Bronchial epithelial cell (primary cell): ENCODE measurements at regions not wholly inside any gene's neighbourhood (a gene's known extent, or its start where the extent isn't known, plus 50 kb on each side); places are given as distances from the start of the nearest gene placed in this dataset.
A peak's percentile ranks its signal among the peaks of the same experiment; 100 is the strongest.

ENCODE experiments used
- DNase-seq: peaks from one replicate; pipeline ENCODE4 v3.0.0-alpha.2; 2010; ENCODE audit warnings: low read depth
- FAIRE-seq: peaks from 2 replicates; lab custom pipeline; 2011; peaks lifted over from hg19 to GRCh38; lab: Jason Lieb, UNC
- H3K27me3 ChIP-seq: 2 replicates; pipeline ENCODE4 v1.5.1; 2011; ENCODE audit warnings: low read length; ENCODE audit not compliant: control insufficient read depth, insufficient read depth
- H3K36me3 ChIP-seq: 2 replicates; pipeline ENCODE4 v1.5.1; 2011; ENCODE audit warnings: low read length; ENCODE audit not compliant: control insufficient read depth, insufficient read depth
- H3K4me3 ChIP-seq: 2 replicates; pipeline ENCODE4 v1.5.1; 2011; ENCODE audit warnings: mild to moderate bottlenecking, low read depth, low read length, control low read depth
- TF ChIP-seq, protein P1 (sequence below): IDR thresholded peaks from 2 replicates; pipeline ENCODE4 v1.5.1; 2011; ENCODE audit warnings: mild to moderate bottlenecking, moderate library complexity, low read length, control low read depth, inconsistent platforms; ENCODE audit not compliant: insufficient read depth, severe bottlenecking

DNA sequence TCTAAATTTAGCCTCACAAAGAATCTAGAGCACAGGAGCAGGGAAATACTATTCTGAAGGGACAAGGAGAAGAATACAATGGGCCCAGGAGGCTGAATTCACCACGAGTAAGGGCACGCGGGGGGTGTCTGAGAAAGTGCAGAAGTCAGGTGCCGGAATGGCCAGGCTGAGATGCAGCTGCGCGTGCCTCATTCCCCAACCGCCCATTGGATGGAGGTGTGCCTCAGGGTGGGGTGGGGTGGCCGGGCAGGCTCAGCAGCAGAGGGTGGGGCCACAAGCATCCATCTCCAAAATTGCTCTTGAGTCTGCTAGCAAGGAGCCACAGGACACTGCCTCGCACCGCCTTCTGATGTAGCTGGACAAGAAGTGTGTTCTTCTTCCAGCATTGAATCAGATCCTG, 387.0 kb downstream of the SHANK2 start:
- H3K36me3 ChIP-seq: no peaks in the 10 kb centered on the region
- no peak for DNase-seq
- H3K27me3 ChIP-seq: no peaks in the 10 kb centered on the region
- no peak for FAIRE-seq
- H3K4me3 ChIP-seq: no peak overlapping the region
- TF ChIP-seq, protein P1, sequence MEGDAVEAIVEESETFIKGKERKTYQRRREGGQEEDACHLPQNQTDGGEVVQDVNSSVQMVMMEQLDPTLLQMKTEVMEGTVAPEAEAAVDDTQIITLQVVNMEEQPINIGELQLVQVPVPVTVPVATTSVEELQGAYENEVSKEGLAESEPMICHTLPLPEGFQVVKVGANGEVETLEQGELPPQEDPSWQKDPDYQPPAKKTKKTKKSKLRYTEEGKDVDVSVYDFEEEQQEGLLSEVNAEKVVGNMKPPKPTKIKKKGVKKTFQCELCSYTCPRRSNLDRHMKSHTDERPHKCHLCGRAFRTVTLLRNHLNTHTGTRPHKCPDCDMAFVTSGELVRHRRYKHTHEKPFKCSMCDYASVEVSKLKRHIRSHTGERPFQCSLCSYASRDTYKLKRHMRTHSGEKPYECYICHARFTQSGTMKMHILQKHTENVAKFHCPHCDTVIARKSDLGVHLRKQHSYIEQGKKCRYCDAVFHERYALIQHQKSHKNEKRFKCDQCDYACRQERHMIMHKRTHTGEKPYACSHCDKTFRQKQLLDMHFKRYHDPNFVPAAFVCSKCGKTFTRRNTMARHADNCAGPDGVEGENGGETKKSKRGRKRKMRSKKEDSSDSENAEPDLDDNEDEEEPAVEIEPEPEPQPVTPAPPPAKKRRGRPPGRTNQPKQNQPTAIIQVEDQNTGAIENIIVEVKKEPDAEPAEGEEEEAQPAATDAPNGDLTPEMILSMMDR: no peak

DNA sequence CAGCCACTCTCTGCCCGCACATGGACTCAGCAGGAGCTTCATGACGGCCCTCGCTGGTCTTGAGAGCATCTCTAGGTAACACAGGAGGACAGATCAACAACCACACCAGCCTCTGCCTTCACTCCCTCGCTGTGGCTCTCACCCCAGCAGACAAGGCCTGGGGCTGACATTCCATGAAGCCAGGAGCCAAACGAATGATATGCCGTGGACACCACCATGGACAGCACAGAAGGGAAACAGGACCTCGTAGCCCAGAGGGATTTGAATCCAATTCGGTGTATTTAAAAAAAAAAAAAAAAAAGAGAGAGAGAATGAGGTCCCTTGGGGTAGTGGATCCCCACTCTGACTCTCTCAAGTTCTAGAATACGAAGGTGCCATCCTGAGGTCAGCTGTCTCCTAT, 385.5 kb downstream of the SHANK2 start:
- no peak overlapping the region for H3K4me3 ChIP-seq
- no peak for DNase-seq
- FAIRE-seq: no peak
- no peaks in the 10 kb centered on the region for H3K36me3 ChIP-seq
- TF ChIP-seq, protein P1: no peak
- no peaks in the 10 kb centered on the region for H3K27me3 ChIP-seq

DNA sequence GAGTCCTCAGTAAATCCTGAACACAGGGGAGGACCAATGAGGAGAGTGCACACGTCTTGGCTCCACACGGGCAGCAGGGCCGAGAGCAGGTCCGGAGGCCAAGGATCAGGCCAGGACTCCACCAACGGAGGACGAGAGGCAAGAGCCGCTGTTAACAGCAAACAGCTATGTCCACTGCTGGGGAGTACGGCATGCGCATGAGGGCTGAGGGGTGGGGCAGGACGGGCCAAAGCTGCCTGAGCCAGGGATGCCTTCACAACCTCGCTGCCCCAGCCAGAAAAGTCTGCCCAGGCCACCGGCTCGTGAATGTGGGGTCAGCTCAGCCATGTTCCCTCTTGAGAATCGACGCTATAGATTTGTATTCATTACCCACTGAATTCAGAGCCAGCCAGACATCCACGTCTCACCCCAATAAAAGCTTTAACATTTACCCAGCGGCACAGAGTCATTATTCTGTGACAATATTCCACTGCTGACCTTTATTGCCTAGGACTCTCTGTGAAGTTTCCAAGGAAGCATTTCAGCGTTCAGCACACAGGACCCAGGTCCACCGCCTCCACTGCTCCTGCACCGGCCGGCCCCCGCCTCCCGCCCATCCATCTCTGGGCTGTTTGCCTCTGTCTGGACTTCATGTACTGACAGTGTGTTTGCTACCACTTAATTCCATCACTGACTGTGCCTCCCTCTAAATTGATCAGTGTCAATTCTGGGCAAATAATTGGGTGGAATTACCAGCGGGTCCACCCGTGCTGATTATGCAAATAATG, 384.9 kb downstream of the SHANK2 start:
- DNase-seq (no peak), FAIRE-seq (no peak)
- Histone ChIP-seq H3K36me3 (no peaks in the 10 kb centered on the region), H3K4me3 (no peak overlapping the region), H3K27me3 (no peaks in the 10 kb centered on the region)
- TF ChIP-seq, protein P1: no peak

DNA sequence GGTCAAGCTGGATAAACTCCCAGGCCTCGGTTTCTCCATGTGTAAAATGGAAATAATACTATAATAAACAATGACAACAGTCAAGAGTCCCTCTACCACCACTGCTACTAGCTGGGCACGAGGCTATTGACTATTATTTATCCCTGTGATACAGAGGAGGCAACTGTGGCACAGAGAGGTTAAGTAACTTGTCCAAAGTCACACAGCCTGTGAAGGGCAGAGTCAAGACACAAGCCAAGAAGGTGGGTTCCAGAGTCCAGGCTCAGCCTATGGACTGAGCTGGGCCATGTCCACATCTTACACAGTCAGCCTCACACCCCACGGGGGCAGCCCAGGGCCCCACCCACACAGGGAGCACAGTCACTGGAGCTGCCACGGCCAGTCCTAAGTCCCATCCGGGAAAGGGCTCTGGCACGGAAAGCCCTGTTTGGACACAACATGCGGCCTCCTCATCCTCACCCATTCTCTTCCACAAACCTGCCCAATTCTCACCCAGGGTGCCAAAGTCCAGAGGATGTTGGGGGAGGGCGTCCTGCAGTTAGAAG, 384.0 kb downstream of the SHANK2 start:
- TF ChIP-seq, protein P1: no peak
- no peaks in the 10 kb centered on the region for H3K36me3 ChIP-seq
- FAIRE-seq (no peak), DNase-seq (no peak)
- no peaks in the 10 kb centered on the region for H3K27me3 ChIP-seq
- H3K4me3 ChIP-seq: no peak overlapping the region

DNA sequence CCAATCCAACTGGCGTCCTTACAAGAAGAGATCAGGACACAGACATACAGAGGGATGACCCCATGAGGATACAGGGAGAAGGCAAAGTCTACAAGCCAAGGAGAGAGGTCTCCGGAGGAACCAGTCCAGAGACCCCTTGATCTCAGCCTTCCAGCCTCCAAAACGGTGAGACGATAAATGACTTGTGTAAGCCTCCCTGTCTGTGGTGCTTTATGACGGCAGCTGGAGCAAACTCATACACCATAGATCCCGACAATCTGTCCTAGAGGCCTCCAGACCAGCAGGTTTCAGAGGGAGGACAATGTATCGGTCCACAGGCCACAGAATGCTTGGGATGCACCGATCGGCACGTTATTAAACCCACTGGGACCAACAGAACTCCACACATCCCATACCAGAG, 383.3 kb downstream of the SHANK2 start:
- TF ChIP-seq, protein P1: no peak
- FAIRE-seq: peak; percentile 43

More for the DNA sequence above, 383.3 kb downstream of the SHANK2 start:
- Histone ChIP-seq H3K36me3 (no peaks in the 10 kb centered on the region), H3K27me3 (no peaks in the 10 kb centered on the region), H3K4me3 (no peak overlapping the region)
- no peak for DNase-seq
